ENCODE measurements at regions not wholly inside any gene's neighbourhood (a gene's known extent, or its start where the extent isn't known, plus 50 kb on each side); places are given as distances from the start of the nearest gene placed in this dataset.
"Not testable (repeated sequence)": the region's sequence is repeated elsewhere in the genome, so short reads cannot be mapped to it uniquely, and the experiment has no call there.

- TF ChIP-seq CTCF (IDR thresholded peaks at IDR 0.05) (no peak), POLR2A (IDR thresholded peaks at IDR 0.05) (no peak), EP300 (IDR thresholded peaks at IDR 0.05) (no peak)
- H3K9me3 ChIP-seq: no peaks in the 10 kb centered on the region
- DNase-seq: no peak
- no peaks in the 10 kb centered on the region for H3K27me3 ChIP-seq
- H3K36me3 ChIP-seq: no peaks in the 10 kb centered on the region
- intact Hi-C loops (cut with DNase I): no loop called here
- no peak overlapping the region for H3K4me3 ChIP-seq
- no peak overlapping the region for H3K27ac ChIP-seq
- WGBS, 3 donors: 93 to 97% (median 95%) methylated on average over 4 of the region's 4 CpGs
- no peaks in the 10 kb centered on the region for H3K4me1 ChIP-seq (ENCODE audit: insufficient read depth)
Measured at GRCh38 chr5:67805666-67806348, 409.7 kb upstream of the PIK3R1 start.

- TF ChIP-seq CTCF (IDR thresholded peaks at IDR 0.05) (no peak), POLR2A (IDR thresholded peaks at IDR 0.05) (no peak), EP300 (IDR thresholded peaks at IDR 0.05) (no peak)
- no peak overlapping the region for H3K4me3 ChIP-seq
- no peaks in the 10 kb centered on the region for H3K27me3 ChIP-seq
- H3K9me3 ChIP-seq: no peaks in the 10 kb centered on the region
- intact Hi-C loops (cut with DNase I): no loop called here
- H3K36me3 ChIP-seq: no peaks in the 10 kb centered on the region
- DNase-seq: no peak
- no peak overlapping the region for H3K27ac ChIP-seq
- H3K4me1 ChIP-seq (ENCODE audit: insufficient read depth): peaks cover 1% of the 10 kb centered on the region
- 82 to 85% (median 82%) methylated on average over 2 of the region's 2 CpGs for WGBS, 3 donors
Measured at GRCh38 chr5:67802766-67803165, 412.8 kb upstream of the PIK3R1 start.

- Histone ChIP-seq H3K27ac (no peak overlapping the region), H3K9me3 (no peaks in the 10 kb centered on the region), H3K27me3 (no peaks in the 10 kb centered on the region), H3K36me3 (no peaks in the 10 kb centered on the region), H3K4me1 (ENCODE audit: insufficient read depth) (peaks cover 1% of the 10 kb centered on the region), H3K4me3 (no peak overlapping the region)
- intact Hi-C loops (cut with DNase I): loop anchor here in 1 of 4 donors (10.0 kb wide), 1 partner anchor 105 kb away; no protein-coding TSS in a partner anchor
- no peak for TF ChIP-seq POLR2A (IDR thresholded peaks at IDR 0.05)
- no peak for TF ChIP-seq EP300 (IDR thresholded peaks at IDR 0.05)
- TF ChIP-seq CTCF (IDR thresholded peaks at IDR 0.05): no peak
- 29 to 47% (median 33%) methylated on average over 5 of the region's 5 CpGs for WGBS, 3 donors
- peak in 2 of 5 donors; percentile 15 to 39 for DNase-seq
Measured at GRCh38 chr5:67799732-67800234, 415.8 kb upstream of the PIK3R1 start.

GRCh38 chr5:67798470-67798869, 417.1 kb upstream of the PIK3R1 start:
- H3K4me1 ChIP-seq (ENCODE audit: insufficient read depth); H3K9me3 ChIP-seq; H3K27me3 ChIP-seq; H3K4me3 ChIP-seq; H3K27ac ChIP-seq; DNase-seq; H3K36me3 ChIP-seq: not testable (repeated sequence)
- intact Hi-C loops (cut with DNase I): loop anchor here in 1 of 4 donors (10.0 kb wide), 1 partner anchor 104 kb away; no protein-coding TSS in a partner anchor
- whole genome bisulfite sequencing, 3 donors: 82 to 97% (median 96%) methylated on average over 5 of the region's 5 CpGs

- TF ChIP-seq POLR2A (IDR thresholded peaks at IDR 0.05) (no peak), CTCF (IDR thresholded peaks at IDR 0.05) (no peak), EP300 (IDR thresholded peaks at IDR 0.05) (no peak)
- intact Hi-C loops (cut with DNase I): loop anchor here in 1 of 4 donors (10.0 kb wide), 1 partner anchor 101 kb away; no protein-coding TSS in a partner anchor
- 72 to 79% (median 77%) methylated on average over 5 of the region's 5 CpGs for WGBS, 3 donors
- Histone ChIP-seq H3K27ac (no peak overlapping the region), H3K27me3 (no peaks in the 10 kb centered on the region), H3K4me3 (no peak overlapping the region), H3K36me3 (no peaks in the 10 kb centered on the region), H3K9me3 (no peaks in the 10 kb centered on the region), H3K4me1 (ENCODE audit: insufficient read depth) (peaks cover 1% of the 10 kb centered on the region)
- no peak for DNase-seq
Measured at GRCh38 chr5:67795781-67796477, 419.6 kb upstream of the PIK3R1 start.
